Neural crest cell (in vitro differentiated cells): ENCODE measurements at regions not wholly inside any gene's neighbourhood (a gene's known extent, or its start where the extent isn't known, plus 50 kb on each side); places are given as distances from the start of the nearest gene placed in this dataset.

Experiments
- DNase-seq: peaks from one replicate; pipeline ENCODE4 v3.0.0; 2021; ENCODE audit warnings: low read depth, mixed read lengths, low spot score
- H3K27ac Mint-ChIP-seq: one replicate; pipeline ENCODE4 v1.8.0; 2021; ENCODE audit warnings: mild to moderate bottlenecking, mixed read lengths; ENCODE audit not compliant: unreplicated experiment
- H3K27me3 Mint-ChIP-seq: 2 replicates; pipeline ENCODE4 v1.8.0; 2021; ENCODE audit warnings: low read depth, mild to moderate bottlenecking, mixed read lengths
- H3K36me3 Mint-ChIP-seq: 2 replicates; pipeline ENCODE4 v1.8.0; 2021; ENCODE audit warnings: low read depth, mild to moderate bottlenecking, mixed read lengths
- H3K4me1 Mint-ChIP-seq: 2 replicates; pipeline ENCODE4 v1.8.0; 2021; ENCODE audit warnings: mixed read lengths
- H3K4me3 Mint-ChIP-seq: one replicate; pipeline ENCODE4 v1.8.0; 2021; ENCODE audit warnings: mild to moderate bottlenecking, mixed read lengths
- H3K9me3 Mint-ChIP-seq: 2 replicates; pipeline ENCODE4 v1.8.0; 2021; ENCODE audit warnings: mixed read lengths
- TF ChIP-seq, protein P1 (sequence below): fragments of 200-600 bp; sonication (generic); conservative IDR thresholded peaks from 2 replicates; pipeline ENCODE4 v1.5.0; 2021; ENCODE audit warnings: antibody characterized with exemption, mild to moderate bottlenecking

DNA sequence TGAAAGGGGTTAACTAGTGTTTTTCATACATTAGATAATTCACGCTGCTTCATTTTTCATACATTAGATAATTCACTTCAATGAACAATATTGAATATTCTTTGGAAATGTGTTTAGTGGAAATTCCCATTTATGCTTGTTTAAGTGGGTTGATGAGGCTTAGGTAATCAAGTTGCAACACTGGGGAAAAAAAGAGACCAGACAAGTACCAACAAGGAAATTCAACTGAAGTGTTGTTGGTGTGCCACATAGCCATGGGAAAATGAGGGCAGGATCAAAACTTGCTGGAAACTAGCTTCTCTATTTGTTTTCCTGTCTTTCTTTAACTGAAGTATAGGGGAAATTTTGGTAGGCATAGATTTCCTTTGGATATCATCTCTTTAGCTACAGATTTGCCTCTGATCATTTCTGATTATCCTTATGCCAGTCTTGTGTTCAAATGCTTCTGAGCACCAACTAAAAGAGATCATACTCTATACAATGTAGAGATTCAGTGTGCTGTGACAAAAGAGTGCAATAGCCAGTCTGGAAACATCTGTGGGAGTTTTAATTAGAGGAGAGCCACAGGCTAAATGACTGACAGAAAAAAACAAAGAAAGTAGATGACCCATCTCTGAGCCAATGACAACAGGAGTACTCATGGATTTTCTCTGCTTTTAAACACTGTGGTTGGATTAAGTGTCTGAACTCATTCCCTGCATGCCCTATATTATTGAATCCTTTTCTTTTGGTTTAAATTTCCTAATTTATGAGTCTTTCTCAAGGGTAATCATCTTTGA is 67.6 kb upstream of the CTSC start:
- no peak overlapping the region for H3K27ac Mint-ChIP-seq
- H3K4me3 Mint-ChIP-seq: no peak overlapping the region
- H3K4me1 Mint-ChIP-seq: peaks cover 11% of the 10 kb centered on the region
- H3K36me3 Mint-ChIP-seq: no peaks in the 10 kb centered on the region
- H3K27me3 Mint-ChIP-seq: no peaks in the 10 kb centered on the region
- TF ChIP-seq, protein P1, sequence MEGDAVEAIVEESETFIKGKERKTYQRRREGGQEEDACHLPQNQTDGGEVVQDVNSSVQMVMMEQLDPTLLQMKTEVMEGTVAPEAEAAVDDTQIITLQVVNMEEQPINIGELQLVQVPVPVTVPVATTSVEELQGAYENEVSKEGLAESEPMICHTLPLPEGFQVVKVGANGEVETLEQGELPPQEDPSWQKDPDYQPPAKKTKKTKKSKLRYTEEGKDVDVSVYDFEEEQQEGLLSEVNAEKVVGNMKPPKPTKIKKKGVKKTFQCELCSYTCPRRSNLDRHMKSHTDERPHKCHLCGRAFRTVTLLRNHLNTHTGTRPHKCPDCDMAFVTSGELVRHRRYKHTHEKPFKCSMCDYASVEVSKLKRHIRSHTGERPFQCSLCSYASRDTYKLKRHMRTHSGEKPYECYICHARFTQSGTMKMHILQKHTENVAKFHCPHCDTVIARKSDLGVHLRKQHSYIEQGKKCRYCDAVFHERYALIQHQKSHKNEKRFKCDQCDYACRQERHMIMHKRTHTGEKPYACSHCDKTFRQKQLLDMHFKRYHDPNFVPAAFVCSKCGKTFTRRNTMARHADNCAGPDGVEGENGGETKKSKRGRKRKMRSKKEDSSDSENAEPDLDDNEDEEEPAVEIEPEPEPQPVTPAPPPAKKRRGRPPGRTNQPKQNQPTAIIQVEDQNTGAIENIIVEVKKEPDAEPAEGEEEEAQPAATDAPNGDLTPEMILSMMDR: no peak
- no peak for DNase-seq
- H3K9me3 Mint-ChIP-seq: no peaks in the 10 kb centered on the region

DNA sequence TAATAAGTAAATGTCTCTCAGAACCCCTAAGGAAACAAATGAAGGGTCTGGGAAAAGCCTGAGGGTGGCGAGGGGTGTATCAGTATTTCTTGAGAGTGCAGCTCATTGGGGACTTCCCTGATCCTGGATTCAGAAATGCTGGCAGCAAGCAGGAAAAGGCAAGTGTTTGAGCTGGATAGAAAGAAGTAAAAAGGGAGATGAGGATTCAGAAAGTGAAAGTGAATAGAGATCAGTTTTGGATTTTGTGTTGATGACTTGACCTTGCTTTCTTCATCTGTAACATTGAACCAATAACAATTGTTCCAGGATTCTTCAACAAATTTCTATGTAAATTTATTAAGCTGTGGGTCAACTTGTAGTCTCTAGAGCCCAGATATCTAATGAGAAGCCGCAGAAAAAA is 66.9 kb upstream of the CTSC start:
- H3K4me3 Mint-ChIP-seq: no peak overlapping the region
- H3K4me1 Mint-ChIP-seq: peaks cover 11% of the 10 kb centered on the region
- peak overlapping the region; percentile 57 for H3K27ac Mint-ChIP-seq
- no peaks in the 10 kb centered on the region for H3K27me3 Mint-ChIP-seq
- TF ChIP-seq, protein P1: no peak
- no peaks in the 10 kb centered on the region for H3K9me3 Mint-ChIP-seq
- no peaks in the 10 kb centered on the region for H3K36me3 Mint-ChIP-seq
- DNase-seq: no peak

DNA sequence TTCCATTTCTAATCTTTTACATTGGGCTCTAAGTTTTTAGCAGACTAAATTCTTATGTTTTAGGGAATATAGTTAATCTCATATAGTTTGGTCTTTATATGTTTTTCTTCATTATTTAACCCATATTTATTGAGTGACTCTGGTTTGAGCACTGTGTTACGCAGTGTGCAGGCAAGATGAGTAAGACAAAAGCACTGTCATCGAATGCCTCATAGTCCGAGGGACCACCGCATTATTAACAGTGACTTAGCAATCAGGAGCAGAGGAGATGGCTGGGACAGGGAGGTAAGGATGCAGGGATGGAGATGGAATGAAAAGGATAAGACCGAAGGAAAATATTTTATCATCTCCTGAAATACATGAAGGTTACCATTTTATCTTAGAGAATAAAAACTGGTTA is 65.2 kb upstream of the CTSC start:
- DNase-seq: no peak
- Mint-ChIP-seq H3K27me3 (no peaks in the 10 kb centered on the region), H3K9me3 (no peaks in the 10 kb centered on the region), H3K4me3 (no peak overlapping the region), H3K27ac (no peak overlapping the region), H3K4me1 (peaks cover 11% of the 10 kb centered on the region), H3K36me3 (no peaks in the 10 kb centered on the region)
- TF ChIP-seq, protein P1: no peak

DNA sequence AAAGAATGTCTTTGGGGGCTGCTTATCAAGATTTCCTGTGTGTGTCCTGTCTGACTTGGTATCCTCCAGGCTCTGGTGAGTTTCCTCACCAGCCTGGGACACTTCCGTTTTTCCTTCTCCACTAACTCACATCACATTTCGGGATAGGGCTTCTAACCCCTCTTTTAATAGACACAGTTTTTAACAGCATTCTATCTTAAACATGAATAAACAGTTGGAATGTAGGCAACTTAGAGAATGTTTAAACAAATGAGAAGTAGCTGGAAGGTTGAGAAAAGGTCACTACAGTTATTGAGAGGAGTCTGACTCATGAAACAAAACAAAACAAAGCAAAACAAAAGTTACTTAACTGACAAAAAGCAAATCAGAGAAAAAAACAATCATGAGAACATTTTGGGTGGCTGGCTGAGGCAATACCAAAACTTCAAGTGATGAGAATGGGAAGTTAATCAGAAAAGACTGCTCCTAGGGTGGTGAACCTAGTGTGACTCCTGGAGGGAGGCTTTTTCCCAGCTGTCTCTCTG is 64.7 kb upstream of the CTSC start:
- no peak for DNase-seq
- H3K27ac Mint-ChIP-seq: peak overlapping the region; percentile 83

DNA sequence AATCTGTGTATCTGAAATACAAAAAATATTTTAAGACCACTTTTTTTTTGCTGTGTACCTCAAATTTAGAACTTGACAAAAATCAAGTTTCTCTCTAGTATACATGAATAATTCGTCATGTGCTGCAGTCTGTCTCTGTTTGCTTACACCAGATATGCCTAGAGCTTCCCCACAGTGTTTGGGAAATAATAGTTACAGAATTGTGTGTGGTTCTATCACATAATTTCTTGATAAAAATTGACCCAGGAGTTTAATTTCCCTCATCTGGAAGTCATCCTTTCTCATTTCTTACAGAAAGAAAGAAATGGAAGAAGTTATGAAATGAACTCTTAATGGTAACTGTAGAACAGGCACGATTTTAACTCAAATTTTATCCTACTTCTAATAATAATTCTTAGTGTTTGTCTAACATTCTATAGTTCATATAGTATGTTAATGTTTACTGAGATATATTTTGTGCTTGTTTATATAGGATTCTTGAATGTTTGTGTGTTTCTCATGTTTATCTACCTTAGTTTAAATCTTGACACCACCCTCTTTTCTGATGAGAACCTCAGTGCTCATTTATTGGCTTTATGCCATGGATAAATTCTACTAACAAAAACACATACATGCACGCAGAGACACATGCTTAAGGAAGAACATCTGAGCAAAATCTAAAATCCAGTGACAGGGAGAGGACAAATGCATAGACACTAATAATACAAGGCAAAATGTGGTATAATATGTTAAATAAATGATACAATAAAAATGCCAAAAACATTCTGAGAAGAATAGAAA is 61.4 kb upstream of the CTSC start:
- H3K27me3 Mint-ChIP-seq: no peaks in the 10 kb centered on the region
- peaks cover 11% of the 10 kb centered on the region for H3K4me1 Mint-ChIP-seq
- DNase-seq: no peak
- no peak overlapping the region for H3K27ac Mint-ChIP-seq
- H3K4me3 Mint-ChIP-seq: no peak overlapping the region
- no peaks in the 10 kb centered on the region for H3K9me3 Mint-ChIP-seq
- TF ChIP-seq, protein P1: no peak
- H3K36me3 Mint-ChIP-seq: no peaks in the 10 kb centered on the region

More for the DNA sequence above, 64.7 kb upstream of the CTSC start:
- no peak overlapping the region for H3K4me3 Mint-ChIP-seq
- TF ChIP-seq, protein P1: no peak
- H3K27me3 Mint-ChIP-seq: no peaks in the 10 kb centered on the region
- H3K9me3 Mint-ChIP-seq: no peaks in the 10 kb centered on the region
- no peaks in the 10 kb centered on the region for H3K36me3 Mint-ChIP-seq
- peaks cover 11% of the 10 kb centered on the region for H3K4me1 Mint-ChIP-seq
